ENCODE measurements at regions not wholly inside any gene's neighbourhood (a gene's known extent, or its start where the extent isn't known, plus 50 kb on each side); places are given as distances from the start of the nearest gene placed in this dataset.
"Not testable (repeated sequence)": the region's sequence is repeated elsewhere in the genome, so short reads cannot be mapped to it uniquely, and the experiment has no call there.

- no peaks in the 10 kb centered on the region for H3K4me1 ChIP-seq
- H3K27me3 ChIP-seq (ENCODE audit: low read depth), result no peaks in the 10 kb centered on the region
- no peak for TF ChIP-seq CTCF (IDR thresholded peaks at IDR 0.05; ENCODE audit: borderline replicate concordance)
- no peak overlapping the region for H3K4me3 ChIP-seq
- DNase-seq, result no peak
- no peak overlapping the region for H3K27ac ChIP-seq (replicated peaks)
- H3K36me3 ChIP-seq, result no peaks in the 10 kb centered on the region
- H3K9me3 ChIP-seq (replicated peaks), result no peaks in the 10 kb centered on the region
- intact Hi-C loops (cut with micrococcal nuclease), result no loop called here
Measured at GRCh38 chr13:103618151-103618550, 551.9 kb upstream of the SLC10A2 start.

DNA sequence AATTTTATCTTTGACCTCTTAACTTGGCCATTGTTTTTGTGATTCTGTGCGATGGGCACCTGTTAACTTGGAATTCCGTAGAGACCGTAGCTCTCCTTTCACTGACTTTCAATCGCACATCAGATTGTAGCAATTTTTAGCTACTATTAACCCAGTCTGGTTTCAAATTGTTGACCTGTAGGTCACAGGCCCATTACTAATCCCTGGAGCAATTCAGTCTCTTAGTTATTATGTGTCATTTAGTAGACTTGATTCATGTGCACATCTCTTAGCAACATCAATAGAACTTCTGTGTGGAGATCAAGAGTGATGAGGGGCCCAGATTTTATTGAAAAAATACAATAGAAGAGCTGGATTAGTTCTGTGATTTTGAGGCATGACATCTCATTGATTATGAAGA is 549.6 kb upstream of the SLC10A2 start:
- H3K4me3 ChIP-seq, result no peak overlapping the region
- H3K9me3 ChIP-seq (replicated peaks), result no peaks in the 10 kb centered on the region
- no peak overlapping the region for H3K27ac ChIP-seq (replicated peaks)
- H3K27me3 ChIP-seq (ENCODE audit: low read depth), result no peaks in the 10 kb centered on the region
- intact Hi-C loops (cut with micrococcal nuclease), result no loop called here
- no peaks in the 10 kb centered on the region for H3K36me3 ChIP-seq
- no peak for TF ChIP-seq CTCF (IDR thresholded peaks at IDR 0.05; ENCODE audit: borderline replicate concordance)
- DNase-seq, result no peak
- H3K4me1 ChIP-seq, result no peaks in the 10 kb centered on the region

DNA sequence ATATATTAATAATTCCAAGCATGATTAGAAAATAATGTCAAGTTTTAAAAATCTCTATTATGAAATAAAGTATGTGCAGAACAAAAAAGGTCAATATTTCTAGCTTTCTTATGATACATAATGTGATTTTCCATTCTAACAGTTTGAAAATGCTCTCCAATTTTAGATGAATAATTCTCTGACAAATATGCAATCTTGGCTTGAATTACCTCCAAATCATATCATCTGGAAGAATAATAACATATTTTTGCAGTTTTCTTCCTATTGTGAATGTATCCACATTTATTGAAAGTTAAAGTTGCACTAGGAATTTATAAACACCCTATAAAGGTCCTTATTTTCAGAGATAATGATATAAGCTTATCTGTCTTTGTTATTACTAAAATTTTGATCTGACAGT is 548.5 kb upstream of the SLC10A2 start:
- intact Hi-C loops (cut with micrococcal nuclease), result no loop called here
- Histone ChIP-seq H3K4me3 (no peak overlapping the region), H3K4me1 (no peaks in the 10 kb centered on the region), H3K36me3 (no peaks in the 10 kb centered on the region), H3K9me3 (replicated peaks) (no peaks in the 10 kb centered on the region), H3K27ac (replicated peaks) (no peak overlapping the region), H3K27me3 (ENCODE audit: low read depth) (no peaks in the 10 kb centered on the region)
- no peak for TF ChIP-seq CTCF (IDR thresholded peaks at IDR 0.05; ENCODE audit: borderline replicate concordance)
- no peak for DNase-seq

DNA sequence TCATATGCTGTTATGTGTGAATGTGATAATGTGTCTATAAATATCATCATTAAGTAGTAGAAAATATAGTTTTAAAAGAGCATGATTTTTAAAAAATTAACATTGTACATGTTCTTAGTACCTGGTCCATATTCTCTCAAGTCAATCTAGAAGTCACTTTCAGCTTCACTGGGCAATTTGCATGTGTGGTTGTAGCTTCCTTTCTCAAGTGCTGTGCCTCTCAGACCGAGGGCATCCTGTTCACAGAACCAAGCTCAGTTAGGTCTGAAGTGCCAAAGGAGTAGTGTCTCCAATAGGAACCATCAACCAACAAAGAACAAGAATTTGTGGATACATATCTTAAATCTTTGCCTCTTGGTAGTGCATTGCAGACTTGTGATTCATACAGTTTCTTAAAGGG is 541.8 kb upstream of the SLC10A2 start:
- peaks cover 8% of the 10 kb centered on the region for H3K9me3 ChIP-seq (replicated peaks)
- intact Hi-C loops (cut with micrococcal nuclease), result no loop called here
- no peak for TF ChIP-seq CTCF (IDR thresholded peaks at IDR 0.05; ENCODE audit: borderline replicate concordance)

DNA sequence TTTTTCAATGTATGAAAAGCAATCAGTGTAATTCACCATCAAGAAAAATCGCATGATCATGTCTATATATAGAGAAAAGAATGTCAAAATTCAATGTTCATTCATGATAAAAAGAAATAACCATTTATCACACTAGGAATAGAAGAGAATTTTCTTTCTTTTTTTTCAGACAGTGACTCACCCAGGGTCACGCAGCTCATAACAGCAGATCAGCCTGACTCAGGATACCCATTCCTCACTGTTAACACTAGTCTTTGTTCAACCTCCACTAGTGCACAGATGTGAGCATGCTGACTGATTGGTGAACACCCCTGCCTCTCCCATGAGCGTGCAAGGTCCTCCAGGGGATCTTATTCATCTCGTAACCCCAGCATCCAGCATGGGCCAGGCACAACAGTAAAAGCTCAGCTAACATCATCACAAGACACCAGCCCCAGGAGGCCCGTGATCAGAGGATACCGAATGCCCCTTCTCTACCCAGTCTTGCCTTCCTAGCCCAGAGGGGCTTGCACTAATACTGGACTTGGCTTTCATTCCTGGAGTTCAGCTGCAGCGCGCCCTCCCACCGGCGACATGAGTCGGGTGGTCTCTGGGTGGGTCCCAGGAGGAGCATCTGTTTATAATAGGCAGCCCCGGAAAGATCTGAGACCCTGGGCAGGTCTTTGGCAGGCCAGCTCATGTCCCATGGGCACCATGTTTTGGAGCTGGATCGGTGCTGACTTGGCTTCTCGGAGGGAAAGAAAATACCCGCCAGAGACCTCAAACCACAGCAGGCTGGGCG is 539.5 kb upstream of the SLC10A2 start:
- no peak for DNase-seq
- H3K9me3 ChIP-seq (replicated peaks), result peaks cover 8% of the 10 kb centered on the region

More for the DNA sequence above, 541.8 kb upstream of the SLC10A2 start:
- DNase-seq, result no peak
- Histone ChIP-seq H3K27me3 (ENCODE audit: low read depth) (no peaks in the 10 kb centered on the region), H3K4me1 (no peaks in the 10 kb centered on the region), H3K36me3 (no peaks in the 10 kb centered on the region), H3K4me3 (no peak overlapping the region), H3K27ac (replicated peaks) (no peak overlapping the region)

DNA sequence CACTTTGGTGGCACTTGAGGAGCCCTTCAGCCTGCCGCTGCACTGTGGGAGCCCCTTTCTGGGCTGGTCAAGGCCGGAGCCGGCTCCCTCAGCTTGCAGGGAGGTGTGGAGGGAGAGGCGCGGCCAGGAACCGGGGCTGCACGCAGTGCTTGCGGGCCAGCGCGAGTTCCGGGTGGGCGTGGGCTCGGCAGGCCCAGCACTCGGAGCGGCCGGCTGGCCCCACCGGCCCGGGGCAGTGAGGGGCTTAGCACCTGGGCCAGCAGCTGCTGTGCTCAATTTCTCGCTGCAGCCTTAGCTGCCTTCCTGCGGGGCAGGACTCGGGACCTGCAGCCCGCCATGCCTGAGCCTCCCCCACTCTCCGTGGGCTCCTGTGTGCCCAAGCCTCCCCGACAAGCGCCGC is 533.7 kb upstream of the SLC10A2 start:
- DNase-seq; H3K27ac ChIP-seq (replicated peaks); H3K27me3 ChIP-seq (ENCODE audit: low read depth); H3K36me3 ChIP-seq; H3K4me1 ChIP-seq; H3K9me3 ChIP-seq (replicated peaks); H3K4me3 ChIP-seq; intact Hi-C loops (cut with micrococcal nuclease): not testable (repeated sequence)

More for the DNA sequence above, 539.5 kb upstream of the SLC10A2 start:
- intact Hi-C loops (cut with micrococcal nuclease), result no loop called here
- Histone ChIP-seq H3K27ac (replicated peaks) (no peak overlapping the region), H3K4me1 (no peaks in the 10 kb centered on the region), H3K27me3 (ENCODE audit: low read depth) (no peaks in the 10 kb centered on the region), H3K4me3 (no peak overlapping the region), H3K36me3 (no peaks in the 10 kb centered on the region)
- no peak for TF ChIP-seq CTCF (IDR thresholded peaks at IDR 0.05; ENCODE audit: borderline replicate concordance)
